Esophagus muscularis mucosa (tissue), 4 donors: ENCODE measurements at regions not wholly inside any gene's neighbourhood (a gene's known extent, or its start where the extent isn't known, plus 50 kb on each side); places are given as distances from the start of the nearest gene placed in this dataset.
"Not testable (repeated sequence)": the region's sequence is repeated elsewhere in the genome, so short reads cannot be mapped to it uniquely, and the experiment has no call there.

Experiments used
- DNase-seq: peaks from one replicate; pipeline ENCODE4 v3.0.0-alpha.2; 2017; ENCODE audit errors: extremely low spot score
- H3K27ac ChIP-seq, 4 donors: fragments of 200-600 bp; sonication (generic); replicated peaks in 1 of 4; 1 replicate in 3 of 4; 2 replicates in 1 of 4; pipeline ENCODE4 v1.5.1; 2016 to 2019; ENCODE audit warnings: mild to moderate bottlenecking in 1 of 4
- H3K27me3 ChIP-seq, 4 donors: fragments of 200-600 bp; sonication (generic); one replicate each; pipeline versions ENCODE4 v1.5.1 to v1.6.0; 2016 to 2019
- H3K36me3 ChIP-seq, 4 donors: fragments of 200-600 bp; sonication (generic); one replicate each; pipeline ENCODE4 v1.5.1; 2016 to 2019
- H3K4me1 ChIP-seq, 4 donors: fragments of 200-600 bp; sonication (generic); one replicate each; pipeline ENCODE4 v1.5.1; 2016 to 2019
- H3K4me3 ChIP-seq, 4 donors: fragments of 200-600 bp; sonication (generic); 1 replicate in 2 of 4; 2 replicates in 2 of 4; pipeline ENCODE4 v1.5.1; 2016 to 2019; ENCODE audit warnings: mild to moderate bottlenecking in 4 of 4, moderate library complexity in 1 of 4
- H3K9me3 ChIP-seq, 4 donors: fragments of 200-600 bp; sonication (generic); 1 replicate in 3 of 4; 2 replicates in 1 of 4; pipeline ENCODE4 v1.5.1; 2016 to 2019
- CTCF ChIP-seq, 3 experiments: fragments of 200-600 bp in 2 of 3; fragments of 450-650 bp in 1 of 3; sonication (generic) in 2 of 3; IDR thresholded peaks; one replicate each; pipeline ENCODE4 v1.5.1; 2017 to 2019; ENCODE audit warnings: antibody characterized with exemption in 3 of 3, mild to moderate bottlenecking in 2 of 3, moderate library complexity in 1 of 3
- EP300 ChIP-seq: sonication (generic); formaldehyde crosslinking; IDR thresholded peaks from one replicate; pipeline ENCODE4 v1.6.1; 2017; ENCODE audit warnings: antibody characterized with exemption
- POLR2A ChIP-seq: fragments of 450-650 bp; IDR thresholded peaks from one replicate; pipeline ENCODE4 v1.6.1; 2017; ENCODE audit warnings: antibody characterized with exemption, moderate library complexity, mild to moderate bottlenecking, low read depth
- POLR2AphosphoS5 ChIP-seq, 2 donors: sonication (generic); formaldehyde crosslinking; IDR thresholded peaks; one replicate each; pipeline ENCODE4 v1.6.1; 2017; ENCODE audit warnings: antibody characterized with exemption in 2 of 2
- WGBS: methylation state at CpG from one replicate; pipeline ENCODE4 v1.1.5; 2018; 5-methylcytosine and 5-hydroxymethylcytosine counted together
- intact Hi-C: fragments of 100-400 bp; cut with DNase I; formaldehyde crosslinking; loops from one replicate; pipeline ENCODE4 v1.15.1; 2023
- small RNA-seq, 3 donors: library from RNA; depleted of rRNA; stranded (forward); fragments of <200 nt; gene quantifications; one replicate each; pipeline ENCODE3, GENCODE V24; 2016

- WGBS = 33% methylated on average over 1 of the region's 1 CpG
Measured at GRCh38 chr18:14189858-14190257, 57.6 kb upstream of the ZNF519 start.

GRCh38 chr18:14188751-14189406 is 56.6 kb upstream of the ZNF519 start:
- H3K4me1 ChIP-seq, DNase-seq, H3K27ac ChIP-seq, H3K9me3 ChIP-seq, H3K36me3 ChIP-seq, H3K4me3 ChIP-seq, intact Hi-C loops, H3K27me3 ChIP-seq: not testable (repeated sequence)
- WGBS = 68% methylated on average over 4 of the region's 4 CpGs

More at GRCh38 chr18:14189858-14190257, 57.6 kb upstream of the ZNF519 start:
- no peaks in the 10 kb centered on the region for H3K27me3 ChIP-seq
- DNase-seq = no peak
- H3K36me3 ChIP-seq = no peaks in the 10 kb centered on the region
- TF ChIP-seq POLR2A = no peak
- no peak for TF ChIP-seq CTCF (IDR thresholded peaks at IDR 0.05)
- TF ChIP-seq POLR2AphosphoS5 (IDR thresholded peaks at IDR 0.05) = no peak
- no peak for TF ChIP-seq EP300
- intact Hi-C loops = no loop called here
- H3K9me3 ChIP-seq = no peaks in the 10 kb centered on the region
- H3K4me1 ChIP-seq = no peaks in the 10 kb centered on the region
- H3K4me3 ChIP-seq = no peak overlapping the region
- H3K27ac ChIP-seq = no peak overlapping the region

Small RNAs in the stretch of these regions (small RNA-seq; reads per million reads assigned to genes)
- 0 reads per million in 3 donors for gene RNU6-316P
